OCI-LY7 (cell line): ENCODE measurements at regions not wholly inside any gene's neighbourhood (a gene's known extent, or its start where the extent isn't known, plus 50 kb on each side); places are given as distances from the start of the nearest gene placed in this dataset.

Experiments
- BruUV-seq: library from RNA; stranded (reverse); fragments of 400-500 nt; replicated peaks from 2 replicates; lab custom pipeline; 2021; lab: Mats Ljungman, UMichigan
- CTCF ChIA-PET: fragments of 300-600 bp; sonication (Branson Sonifier 250); formaldehyde crosslinking; loops from one replicate; lab custom pipeline; 2022; ENCODE audit warnings: antibody characterized with exemption; ENCODE audit not compliant: unreplicated experiment; lab: Charles Lee
- POLR2A ChIA-PET: fragments of 300-600 bp; sonication (Branson Sonifier 250); formaldehyde crosslinking; loops from one replicate; lab custom pipeline; 2022; ENCODE audit warnings: antibody characterized with exemption; lab: Charles Lee
- DNase-seq: peaks from one replicate; pipeline ENCODE4 v3.0.0-alpha.2; 2015; ENCODE audit warnings: low spot score
- H2AFZ ChIP-seq: fragments of 200-600 bp; sonication (generic), shearing (Covaris generic); 2 replicates; pipeline ENCODE4 v1.6.1; 2014; ENCODE audit warnings: mild to moderate bottlenecking, antibody characterized with exemption, low read length, moderate library complexity
- H3K27ac ChIP-seq: fragments of 200-600 bp; sonication (generic); 2 replicates; pipeline ENCODE4 v1.5.1; 2014; ENCODE audit warnings: mixed run types, low read depth, mild to moderate bottlenecking, moderate library complexity, low read length, inconsistent platforms; ENCODE audit not compliant: poor library complexity, severe bottlenecking
- H3K36me3 ChIP-seq: fragments of 200-600 bp; sonication (generic); 2 replicates; pipeline ENCODE4 v1.6.1; 2014; ENCODE audit warnings: mild to moderate bottlenecking, antibody characterized with exemption, low read length, moderate library complexity, mixed read lengths; ENCODE audit not compliant: insufficient read depth
- H3K4me1 ChIP-seq: fragments of 200-600 bp; sonication (generic); 2 replicates; pipeline ENCODE4 v1.5.1; 2014; ENCODE audit warnings: mild to moderate bottlenecking, low read length; ENCODE audit not compliant: insufficient read depth, poor library complexity, severe bottlenecking
- H3K4me2 ChIP-seq: fragments of 200-600 bp; sonication (generic); 2 replicates; pipeline ENCODE4 v1.6.1; 2014; ENCODE audit warnings: mild to moderate bottlenecking, low read length
- H3K4me3 ChIP-seq: fragments of 200-600 bp; sonication (generic); 2 replicates; pipeline ENCODE4 v1.5.1; 2014; ENCODE audit warnings: mild to moderate bottlenecking, low read depth, low read length; ENCODE audit not compliant: poor library complexity, severe bottlenecking
- H3K79me2 ChIP-seq: fragments of 200-600 bp; sonication (generic); 2 replicates; pipeline ENCODE4 v1.6.1; 2016; ENCODE audit warnings: low read depth, mild to moderate bottlenecking, low read length, moderate library complexity, mixed read lengths; ENCODE audit not compliant: insufficient read depth
- H3K9me2 ChIP-seq: fragments of 200-600 bp; sonication (generic); 2 replicates; pipeline ENCODE4 v1.6.1; 2016; ENCODE audit warnings: mild to moderate bottlenecking, low read length, mixed read lengths; ENCODE audit not compliant: insufficient read depth
- H3K9me3 ChIP-seq: fragments of 200-600 bp; sonication (generic); 2 replicates; pipeline ENCODE4 v1.6.1; 2014; ENCODE audit warnings: mild to moderate bottlenecking, mixed run types, low read length, mixed read lengths
- H4K20me1 ChIP-seq: fragments of 200-600 bp; sonication (generic); 2 replicates; pipeline ENCODE4 v1.6.1; 2014; ENCODE audit warnings: mild to moderate bottlenecking, antibody characterized with exemption, low read length, moderate library complexity, mixed read lengths; ENCODE audit not compliant: insufficient read depth
- EZH2phosphoT487 ChIP-seq: fragments of 200-600 bp; sonication (generic); IDR thresholded peaks from 2 replicates; pipeline ENCODE4 v1.6.1; 2018; ENCODE audit warnings: low read depth, borderline replicate concordance, mild to moderate bottlenecking, mixed run types, antibody characterized with exemption, low read length, moderate library complexity, mixed read lengths
- intact Hi-C: fragments of 100-400 bp; cut with micrococcal nuclease; formaldehyde crosslinking; loops from one replicate; pipeline ENCODE4 v1.10.0; 2022; ENCODE audit not compliant: unreplicated experiment
- TF ChIP-seq, protein P1 (sequence below): fragments of 200-600 bp; sonication (generic); conservative IDR thresholded peaks from 2 replicates; pipeline ENCODE4 v1.5.1; 2014; ENCODE audit warnings: mild to moderate bottlenecking, antibody characterized with exemption, low read length, moderate library complexity, mixed read lengths

- intact Hi-C loops, result no loop called here
- H3K36me3 ChIP-seq, result no peaks in the 10 kb centered on the region
- POLR2A ChIA-PET, result interaction anchor here (1.0 kb wide), 1 partner anchor 22 kb away, joined by 3 read pairs; no protein-coding TSS in a partner anchor
These were observed 125.8 kb downstream of the NEUROD6 start for GRCh38 chr7:31214751-31215150.

DNA sequence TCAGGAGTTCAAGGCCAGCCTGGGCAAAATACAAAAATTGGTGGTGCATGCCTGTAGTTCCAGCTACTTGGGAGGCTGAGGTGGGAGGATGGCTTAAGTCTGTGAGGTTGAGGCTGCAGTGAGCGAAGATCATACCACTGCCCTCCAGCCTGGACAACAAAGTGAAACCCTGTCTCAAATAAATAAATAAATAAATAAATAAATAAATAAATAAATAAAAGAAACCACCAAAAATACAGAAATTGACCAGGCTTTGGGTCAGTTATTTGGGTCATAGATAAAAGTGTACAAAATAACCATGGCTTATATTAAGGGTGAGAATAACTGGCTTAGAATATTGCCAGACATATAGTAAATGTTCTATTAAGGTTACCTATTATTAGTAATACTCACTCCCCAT, 129.2 kb downstream of the NEUROD6 start:
- CTCF ChIA-PET, result no interaction called here
- no TSS peak for BruUV-seq
- Histone ChIP-seq H3K4me1 (no peaks in the 10 kb centered on the region), H2AFZ (no peak overlapping the region), H3K9me3 (no peaks in the 10 kb centered on the region), H3K4me2 (no peak overlapping the region), H3K36me3 (no peaks in the 10 kb centered on the region), H3K4me3 (no peak overlapping the region), H4K20me1 (no peaks in the 10 kb centered on the region), H3K79me2 (no peaks in the 10 kb centered on the region), H3K27ac (no peak overlapping the region), H3K9me2 (no peaks in the 10 kb centered on the region)
- TF ChIP-seq EZH2phosphoT487, result no peak
- TF ChIP-seq, protein P1, sequence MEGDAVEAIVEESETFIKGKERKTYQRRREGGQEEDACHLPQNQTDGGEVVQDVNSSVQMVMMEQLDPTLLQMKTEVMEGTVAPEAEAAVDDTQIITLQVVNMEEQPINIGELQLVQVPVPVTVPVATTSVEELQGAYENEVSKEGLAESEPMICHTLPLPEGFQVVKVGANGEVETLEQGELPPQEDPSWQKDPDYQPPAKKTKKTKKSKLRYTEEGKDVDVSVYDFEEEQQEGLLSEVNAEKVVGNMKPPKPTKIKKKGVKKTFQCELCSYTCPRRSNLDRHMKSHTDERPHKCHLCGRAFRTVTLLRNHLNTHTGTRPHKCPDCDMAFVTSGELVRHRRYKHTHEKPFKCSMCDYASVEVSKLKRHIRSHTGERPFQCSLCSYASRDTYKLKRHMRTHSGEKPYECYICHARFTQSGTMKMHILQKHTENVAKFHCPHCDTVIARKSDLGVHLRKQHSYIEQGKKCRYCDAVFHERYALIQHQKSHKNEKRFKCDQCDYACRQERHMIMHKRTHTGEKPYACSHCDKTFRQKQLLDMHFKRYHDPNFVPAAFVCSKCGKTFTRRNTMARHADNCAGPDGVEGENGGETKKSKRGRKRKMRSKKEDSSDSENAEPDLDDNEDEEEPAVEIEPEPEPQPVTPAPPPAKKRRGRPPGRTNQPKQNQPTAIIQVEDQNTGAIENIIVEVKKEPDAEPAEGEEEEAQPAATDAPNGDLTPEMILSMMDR, result no peak
- intact Hi-C loops, result no loop called here
- POLR2A ChIA-PET, result no interaction called here
- no peak for DNase-seq

More at GRCh38 chr7:31214751-31215150, 125.8 kb downstream of the NEUROD6 start:
- no peak for DNase-seq
- no peak overlapping the region for H3K27ac ChIP-seq
- H2AFZ ChIP-seq, result no peak overlapping the region
- H3K4me2 ChIP-seq, result no peak overlapping the region
- H3K9me2 ChIP-seq, result no peaks in the 10 kb centered on the region
- no peak overlapping the region for H3K4me3 ChIP-seq
- no peaks in the 10 kb centered on the region for H3K79me2 ChIP-seq
- CTCF ChIA-PET, result no interaction called here
- no peaks in the 10 kb centered on the region for H3K9me3 ChIP-seq
- H3K4me1 ChIP-seq, result no peaks in the 10 kb centered on the region
- H4K20me1 ChIP-seq, result no peaks in the 10 kb centered on the region
- no TSS peak for BruUV-seq
- TF ChIP-seq EZH2phosphoT487, result no peak
- TF ChIP-seq, protein P1, result no peak

DNA sequence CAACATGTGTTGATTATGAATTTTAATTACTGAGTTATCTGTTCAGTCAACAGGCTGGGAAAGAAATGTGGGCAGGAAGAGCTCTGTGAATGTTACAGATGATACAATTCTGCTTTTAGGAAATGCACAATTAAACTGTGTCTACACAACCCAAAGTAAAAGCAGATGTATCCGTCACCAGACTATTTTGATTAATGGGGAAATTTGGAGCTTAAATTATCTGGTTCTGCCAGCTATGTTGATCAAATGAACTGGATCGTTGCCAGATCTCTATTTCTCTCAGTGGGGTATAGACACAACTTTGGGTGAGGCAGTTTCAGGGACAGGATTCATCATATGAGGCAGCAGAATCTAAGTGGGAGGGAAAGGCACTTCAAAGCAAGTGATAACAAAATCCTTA, 136.5 kb downstream of the NEUROD6 start:
- no TSS peak for BruUV-seq
- no peak overlapping the region for H2AFZ ChIP-seq
- POLR2A ChIA-PET, result no interaction called here
- H3K36me3 ChIP-seq, result no peaks in the 10 kb centered on the region
- H3K4me1 ChIP-seq, result no peaks in the 10 kb centered on the region
- H3K4me3 ChIP-seq, result no peak overlapping the region
- TF ChIP-seq, protein P1, result no peak
- TF ChIP-seq EZH2phosphoT487, result no peak
- no peaks in the 10 kb centered on the region for H3K9me3 ChIP-seq
- no peaks in the 10 kb centered on the region for H3K79me2 ChIP-seq
- H4K20me1 ChIP-seq, result no peaks in the 10 kb centered on the region
- intact Hi-C loops, result no loop called here
- H3K4me2 ChIP-seq, result no peak overlapping the region
- no peaks in the 10 kb centered on the region for H3K9me2 ChIP-seq
- CTCF ChIA-PET, result no interaction called here
- no peak for DNase-seq
- H3K27ac ChIP-seq, result no peak overlapping the region
